ENCODE measurements at regions not wholly inside any gene's neighbourhood (a gene's known extent, or its start where the extent isn't known, plus 50 kb on each side); places are given as distances from the start of the nearest gene placed in this dataset.

- Histone ChIP-seq H3K4me1 (ENCODE audit: control insufficient read depth in 1 of 2, insufficient read depth in 2 of 2, low read length in 2 of 2) (no peaks in the 10 kb centered on the region), H3K79me1 (ENCODE audit: low read length) (no peaks in the 10 kb centered on the region), H2BK120ac (ENCODE audit: insufficient read depth, low read length, poor library complexity) (no peak overlapping the region), H4K8ac (ENCODE audit: low read depth, low read length) (no peak overlapping the region), H3K27ac (ENCODE audit: low read depth, low read length) (no peak overlapping the region), H3K9ac (ENCODE audit: low read length) (no peak overlapping the region), H3K4ac (ENCODE audit: low read depth, low read length) (no peak overlapping the region), H2AFZ (ENCODE audit: insufficient read depth, low read length, poor library complexity) (no peak overlapping the region), H3K36me3 (ENCODE audit: control insufficient read depth in 1 of 2, insufficient read depth in 2 of 2, low read length in 2 of 2) (no peaks in the 10 kb centered on the region), H2AK5ac (ENCODE audit: low read length) (no peak overlapping the region), H3K4me3 (ENCODE audit: low read depth, low read length) (no peak overlapping the region), H4K91ac (ENCODE audit: low read depth, low read length) (no peak overlapping the region), H2BK12ac (ENCODE audit: low read length) (no peak overlapping the region), H3K4me2 (ENCODE audit: low read length) (no peak overlapping the region), H3K14ac (ENCODE audit: low read length) (no peak overlapping the region), H2BK5ac (ENCODE audit: low read depth, low read length, poor library complexity) (no peak overlapping the region), H3K23ac (ENCODE audit: low read length) (no peak overlapping the region), H3K9me3 (ENCODE audit: insufficient read depth, low read depth, low read length) (no peaks in the 10 kb centered on the region), H3K18ac (ENCODE audit: low read length) (no peak overlapping the region), H3K79me2 (ENCODE audit: control insufficient read depth, insufficient read depth, low read length, poor library complexity) (no peaks in the 10 kb centered on the region), H4K12ac (ENCODE audit: low read depth, low read length) (no peak overlapping the region), H3K27me3 (ENCODE audit: insufficient read depth, low read length) (no peaks in the 10 kb centered on the region)
- no peak for DNase-seq
- WGBS (ENCODE audit: extremely low coverage, insufficient coverage, insufficient read length): no CpG with 5 or more reads among the region's 1 CpG
Observed at GRCh38 chr20:7463290-7463689, 477.0 kb downstream of the HAO1 start.

- no peak overlapping the region for H2BK12ac ChIP-seq (ENCODE audit: low read length)
- no peak overlapping the region for H3K4me2 ChIP-seq (ENCODE audit: low read length)
- no peak overlapping the region for H2BK5ac ChIP-seq (ENCODE audit: low read depth, low read length, poor library complexity)
- H4K91ac ChIP-seq (ENCODE audit: low read depth, low read length): no peak overlapping the region
- no peak overlapping the region for H2BK120ac ChIP-seq (ENCODE audit: insufficient read depth, low read length, poor library complexity)
- H4K8ac ChIP-seq (ENCODE audit: low read depth, low read length): no peak overlapping the region
- H3K27ac ChIP-seq (ENCODE audit: low read depth, low read length): no peak overlapping the region
- no peak overlapping the region for H3K18ac ChIP-seq (ENCODE audit: low read length)
- H2AFZ ChIP-seq (ENCODE audit: insufficient read depth, low read length, poor library complexity): no peak overlapping the region
- H3K79me1 ChIP-seq (ENCODE audit: low read length): no peaks in the 10 kb centered on the region
- no peaks in the 10 kb centered on the region for H3K36me3 ChIP-seq (ENCODE audit: control insufficient read depth in 1 of 2, insufficient read depth in 2 of 2, low read length in 2 of 2)
- H3K9ac ChIP-seq (ENCODE audit: low read length): no peak overlapping the region
- H4K12ac ChIP-seq (ENCODE audit: low read depth, low read length): no peak overlapping the region
- no peak overlapping the region for H3K4ac ChIP-seq (ENCODE audit: low read depth, low read length)
- WGBS (ENCODE audit: extremely low coverage, insufficient coverage, insufficient read length): no CpG with 5 or more reads among the region's 2 CpGs
- no peak for DNase-seq
- H3K14ac ChIP-seq (ENCODE audit: low read length): no peak overlapping the region
- no peak overlapping the region for H3K23ac ChIP-seq (ENCODE audit: low read length)
- no peaks in the 10 kb centered on the region for H3K9me3 ChIP-seq (ENCODE audit: insufficient read depth, low read depth, low read length)
- H2AK5ac ChIP-seq (ENCODE audit: low read length): no peak overlapping the region
- H3K79me2 ChIP-seq (ENCODE audit: control insufficient read depth, insufficient read depth, low read length, poor library complexity): no peaks in the 10 kb centered on the region
- no peaks in the 10 kb centered on the region for H3K27me3 ChIP-seq (ENCODE audit: insufficient read depth, low read length)
- no peaks in the 10 kb centered on the region for H3K4me1 ChIP-seq (ENCODE audit: control insufficient read depth in 1 of 2, insufficient read depth in 2 of 2, low read length in 2 of 2)
- H3K4me3 ChIP-seq (ENCODE audit: low read depth, low read length): no peak overlapping the region
Observed at GRCh38 chr20:7470912-7471311, 469.3 kb downstream of the HAO1 start.

- H2BK120ac ChIP-seq (ENCODE audit: insufficient read depth, low read length, poor library complexity): no peak overlapping the region
- no peak overlapping the region for H2AFZ ChIP-seq (ENCODE audit: insufficient read depth, low read length, poor library complexity)
- no peaks in the 10 kb centered on the region for H3K36me3 ChIP-seq (ENCODE audit: control insufficient read depth in 1 of 2, insufficient read depth in 2 of 2, low read length in 2 of 2)
- no peaks in the 10 kb centered on the region for H3K4me1 ChIP-seq (ENCODE audit: control insufficient read depth in 1 of 2, insufficient read depth in 2 of 2, low read length in 2 of 2)
- no peak overlapping the region for H3K18ac ChIP-seq (ENCODE audit: low read length)
- H2BK12ac ChIP-seq (ENCODE audit: low read length): no peak overlapping the region
- H3K23ac ChIP-seq (ENCODE audit: low read length): no peak overlapping the region
- H3K14ac ChIP-seq (ENCODE audit: low read length): no peak overlapping the region
- no peak overlapping the region for H3K4me2 ChIP-seq (ENCODE audit: low read length)
- H4K91ac ChIP-seq (ENCODE audit: low read depth, low read length): no peak overlapping the region
- no peak overlapping the region for H2AK5ac ChIP-seq (ENCODE audit: low read length)
- H3K27ac ChIP-seq (ENCODE audit: low read depth, low read length): no peak overlapping the region
- no peak overlapping the region for H4K12ac ChIP-seq (ENCODE audit: low read depth, low read length)
- H4K8ac ChIP-seq (ENCODE audit: low read depth, low read length): no peak overlapping the region
- peaks cover 2% of the 10 kb centered on the region for H3K79me1 ChIP-seq (ENCODE audit: low read length)
- H3K4ac ChIP-seq (ENCODE audit: low read depth, low read length): no peak overlapping the region
- H3K9ac ChIP-seq (ENCODE audit: low read length): no peak overlapping the region
- H2BK5ac ChIP-seq (ENCODE audit: low read depth, low read length, poor library complexity): no peak overlapping the region
- H3K9me3 ChIP-seq (ENCODE audit: insufficient read depth, low read depth, low read length): no peaks in the 10 kb centered on the region
- DNase-seq: no peak
- no peaks in the 10 kb centered on the region for H3K27me3 ChIP-seq (ENCODE audit: insufficient read depth, low read length)
- no peak overlapping the region for H3K4me3 ChIP-seq (ENCODE audit: low read depth, low read length)
- no peaks in the 10 kb centered on the region for H3K79me2 ChIP-seq (ENCODE audit: control insufficient read depth, insufficient read depth, low read length, poor library complexity)
Observed at GRCh38 chr20:7490288-7490687, 450.0 kb downstream of the HAO1 start.

- Histone ChIP-seq H4K91ac (ENCODE audit: low read depth, low read length) (no peak overlapping the region), H4K12ac (ENCODE audit: low read depth, low read length) (no peak overlapping the region), H2BK12ac (ENCODE audit: low read length) (no peak overlapping the region), H2AFZ (ENCODE audit: insufficient read depth, low read length, poor library complexity) (no peak overlapping the region), H3K36me3 (ENCODE audit: control insufficient read depth in 1 of 2, insufficient read depth in 2 of 2, low read length in 2 of 2) (no peaks in the 10 kb centered on the region), H3K9me3 (ENCODE audit: insufficient read depth, low read depth, low read length) (no peaks in the 10 kb centered on the region), H3K4me1 (ENCODE audit: control insufficient read depth in 1 of 2, insufficient read depth in 2 of 2, low read length in 2 of 2) (no peaks in the 10 kb centered on the region), H3K27me3 (ENCODE audit: insufficient read depth, low read length) (no peaks in the 10 kb centered on the region), H3K4me2 (ENCODE audit: low read length) (no peak overlapping the region), H3K4me3 (ENCODE audit: low read depth, low read length) (no peak overlapping the region), H3K18ac (ENCODE audit: low read length) (no peak overlapping the region), H2AK5ac (ENCODE audit: low read length) (no peak overlapping the region), H2BK120ac (ENCODE audit: insufficient read depth, low read length, poor library complexity) (no peak overlapping the region), H3K23ac (ENCODE audit: low read length) (no peak overlapping the region), H3K14ac (ENCODE audit: low read length) (no peak overlapping the region), H3K4ac (ENCODE audit: low read depth, low read length) (no peak overlapping the region), H2BK5ac (ENCODE audit: low read depth, low read length, poor library complexity) (no peak overlapping the region), H3K27ac (ENCODE audit: low read depth, low read length) (no peak overlapping the region), H3K79me2 (ENCODE audit: control insufficient read depth, insufficient read depth, low read length, poor library complexity) (no peaks in the 10 kb centered on the region), H3K9ac (ENCODE audit: low read length) (no peak overlapping the region), H4K8ac (ENCODE audit: low read depth, low read length) (no peak overlapping the region), H3K79me1 (ENCODE audit: low read length) (peaks cover 2% of the 10 kb centered on the region)
- no peak for DNase-seq
- no CpG with 5 or more reads among the region's 3 CpGs for WGBS (ENCODE audit: extremely low coverage, insufficient coverage, insufficient read length)
Observed at GRCh38 chr20:7492257-7492656, 448.0 kb downstream of the HAO1 start.

Data from trophoblast cell (in vitro differentiated cells and primary cell).